Gastrocnemius medialis (tissue), 4 donors: ENCODE measurements at regions not wholly inside any gene's neighbourhood (a gene's known extent, or its start where the extent isn't known, plus 50 kb on each side); places are given as distances from the start of the nearest gene placed in this dataset.

ENCODE experiments used
- ATAC-seq, 2 donors: fragments of 150-250 bp; one replicate each; pipeline ENCODE4 v1.9.1; 2016
- DNase-seq, 2 donors: peaks; one replicate each; pipeline ENCODE4 v3.0.0-alpha.2; 2019
- H3K27ac ChIP-seq, 4 donors: fragments of 200-600 bp; sonication (generic); 1 replicate in 1 of 4; 2 replicates in 3 of 4; pipeline ENCODE4 v1.5.1; 2016 to 2018; ENCODE audit warnings: mild to moderate bottlenecking in 2 of 4, moderate library complexity in 1 of 4
- H3K27me3 ChIP-seq, 3 donors: fragments of 200-600 bp; sonication (generic) in 2 of 3; 1 replicate in 1 of 3; 2 replicates in 2 of 3; pipeline versions ENCODE4 v1.5.1 to v1.6.0; 2016 to 2019; ENCODE audit warnings: mild to moderate bottlenecking in 1 of 3, moderate library complexity in 1 of 3
- H3K36me3 ChIP-seq, 2 donors: fragments of 200-600 bp; sonication (generic) in 1 of 2; one replicate each; pipeline ENCODE4 v1.5.1; 2017 to 2018
- H3K4me1 ChIP-seq, 2 donors: fragments of 200-600 bp; sonication (generic) in 1 of 2; one replicate each; pipeline ENCODE4 v1.5.1; 2016 to 2017; ENCODE audit warnings: mild to moderate bottlenecking in 2 of 2
- H3K4me3 ChIP-seq, 4 donors: fragments of 200-600 bp; sonication (generic) in 3 of 4; 1 replicate in 1 of 4; 2 replicates in 3 of 4; pipeline ENCODE4 v1.5.1; 2016 to 2019; ENCODE audit warnings: mild to moderate bottlenecking in 2 of 4
- H3K9me3 ChIP-seq, 3 donors: fragments of 200-600 bp; sonication (generic) in 2 of 3; 1 replicate in 1 of 3; 2 replicates in 2 of 3; pipeline ENCODE4 v1.5.1; 2016 to 2019
- POLR2A ChIP-seq, 2 donors: fragments of 450-650 bp; IDR thresholded peaks; one replicate each; pipeline ENCODE4 v1.6.1; 2017; ENCODE audit warnings: antibody characterized with exemption in 2 of 2, mild to moderate bottlenecking in 2 of 2, moderate library complexity in 2 of 2
- in situ Hi-C, 4 donors: fragments of 200-750 bp; cut with MboI; loops; one replicate each; pipeline versions ENCODE4 v1.15.0 to v1.8.0; 2017; ENCODE audit warnings: low sequenced_read_pairs in 4 of 4
- intact Hi-C: fragments of 100-400 bp; cut with DNase I; formaldehyde crosslinking; loops from one replicate; pipeline ENCODE4 v1.15.1; 2023; ENCODE audit warnings: low total_unique reads
- TF ChIP-seq, protein P1 (sequence below), 5 experiments: fragments of 450-650 bp in 3 of 5; fragments of 200-600 bp in 2 of 5; sonication (generic) in 2 of 5; IDR thresholded peaks in 4 of 5; conservative IDR thresholded peaks in 1 of 5; 1 replicate in 4 of 5; 2 replicates in 1 of 5; pipeline ENCODE4 v1.5.1; 2016 to 2019; ENCODE audit warnings: antibody characterized with exemption in 5 of 5, mild to moderate bottlenecking in 3 of 5, moderate library complexity in 3 of 5

DNA sequence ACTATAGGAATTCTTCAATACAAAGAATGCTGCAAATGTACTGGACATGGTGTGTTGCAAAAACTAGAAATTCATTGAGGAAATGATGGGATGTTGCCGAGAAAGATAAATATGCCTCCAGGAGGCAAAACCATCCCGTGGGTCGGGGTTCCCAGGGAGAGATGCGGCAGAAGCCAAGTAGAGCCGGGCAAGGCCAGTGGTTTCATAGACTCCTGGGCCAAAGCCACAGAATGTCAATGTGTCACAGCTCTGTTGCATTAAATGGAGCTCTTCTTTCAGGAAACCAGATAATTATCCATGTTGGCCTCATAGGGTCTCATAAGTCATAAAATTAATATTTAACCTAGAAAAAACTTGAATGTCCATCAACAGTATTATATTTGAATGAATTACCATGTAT, 419.5 kb upstream of the CDH10 start:
- TF ChIP-seq, protein P1, sequence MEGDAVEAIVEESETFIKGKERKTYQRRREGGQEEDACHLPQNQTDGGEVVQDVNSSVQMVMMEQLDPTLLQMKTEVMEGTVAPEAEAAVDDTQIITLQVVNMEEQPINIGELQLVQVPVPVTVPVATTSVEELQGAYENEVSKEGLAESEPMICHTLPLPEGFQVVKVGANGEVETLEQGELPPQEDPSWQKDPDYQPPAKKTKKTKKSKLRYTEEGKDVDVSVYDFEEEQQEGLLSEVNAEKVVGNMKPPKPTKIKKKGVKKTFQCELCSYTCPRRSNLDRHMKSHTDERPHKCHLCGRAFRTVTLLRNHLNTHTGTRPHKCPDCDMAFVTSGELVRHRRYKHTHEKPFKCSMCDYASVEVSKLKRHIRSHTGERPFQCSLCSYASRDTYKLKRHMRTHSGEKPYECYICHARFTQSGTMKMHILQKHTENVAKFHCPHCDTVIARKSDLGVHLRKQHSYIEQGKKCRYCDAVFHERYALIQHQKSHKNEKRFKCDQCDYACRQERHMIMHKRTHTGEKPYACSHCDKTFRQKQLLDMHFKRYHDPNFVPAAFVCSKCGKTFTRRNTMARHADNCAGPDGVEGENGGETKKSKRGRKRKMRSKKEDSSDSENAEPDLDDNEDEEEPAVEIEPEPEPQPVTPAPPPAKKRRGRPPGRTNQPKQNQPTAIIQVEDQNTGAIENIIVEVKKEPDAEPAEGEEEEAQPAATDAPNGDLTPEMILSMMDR (IDR thresholded peaks at IDR 0.05 in 4 of 5, conservative IDR thresholded peaks at IDR 0.05 in 1 of 5): no peak
- no peak for TF ChIP-seq POLR2A (IDR thresholded peaks at IDR 0.05)
- Histone ChIP-seq H3K36me3 (no peaks in the 10 kb centered on the region), H3K4me3 (no peak overlapping the region), H3K4me1 (no peaks in the 10 kb centered on the region), H3K27me3 (no peaks in the 10 kb centered on the region), H3K9me3 (no peaks in the 10 kb centered on the region), H3K27ac (no peak overlapping the region)
- intact Hi-C loops (no loop called here), in situ Hi-C loops (no loop called here)
- ATAC-seq: no peak
- no peak for DNase-seq

DNA sequence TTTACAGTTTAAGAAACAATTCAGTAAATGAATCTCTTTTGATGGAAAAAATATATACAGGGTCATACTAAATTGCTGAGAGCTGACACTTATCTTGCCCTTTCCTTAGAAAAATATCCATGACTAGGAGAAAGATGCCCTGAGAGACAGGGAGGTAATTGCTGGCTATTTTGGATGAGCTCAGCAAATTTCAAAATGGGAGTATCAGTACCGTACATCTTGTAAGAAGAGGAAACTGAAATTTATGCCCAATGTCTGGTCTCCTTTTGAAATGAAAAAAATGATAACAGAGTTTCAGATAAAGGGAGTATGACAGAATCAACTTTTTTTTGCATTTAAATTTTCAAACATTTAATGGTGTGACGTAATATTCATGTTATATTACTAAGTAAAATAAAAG, 415.8 kb upstream of the CDH10 start:
- Histone ChIP-seq H3K36me3 (no peaks in the 10 kb centered on the region), H3K9me3 (no peaks in the 10 kb centered on the region), H3K27ac (no peak overlapping the region), H3K4me3 (no peak overlapping the region), H3K27me3 (no peaks in the 10 kb centered on the region), H3K4me1 (no peaks in the 10 kb centered on the region)
- no peak for TF ChIP-seq POLR2A (IDR thresholded peaks at IDR 0.05)
- TF ChIP-seq, protein P1 (IDR thresholded peaks at IDR 0.05 in 4 of 5, conservative IDR thresholded peaks at IDR 0.05 in 1 of 5): no peak
- intact Hi-C loops: no loop called here
- ATAC-seq: no peak
- DNase-seq: no peak
- in situ Hi-C loops: no loop called here

DNA sequence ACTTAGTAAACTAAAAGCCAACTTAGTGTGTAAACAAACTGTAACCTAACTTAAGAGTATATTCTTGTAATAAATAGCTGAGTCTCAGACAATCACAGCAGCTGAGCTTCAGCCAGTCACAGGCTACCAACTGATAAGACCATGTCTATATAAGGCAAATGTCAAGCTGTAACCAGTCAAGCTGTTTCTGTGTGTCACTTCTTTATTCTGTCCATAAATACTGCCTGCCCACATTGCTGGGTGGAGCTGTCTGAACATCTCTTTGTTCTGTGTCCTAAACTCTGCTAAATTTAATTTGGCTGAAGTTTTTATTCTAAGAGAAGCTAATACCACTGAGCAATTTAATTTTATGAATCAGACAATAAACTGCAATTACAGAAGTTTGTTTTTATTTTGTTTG, 412.1 kb upstream of the CDH10 start:
- Histone ChIP-seq H3K36me3 (no peaks in the 10 kb centered on the region), H3K4me1 (no peaks in the 10 kb centered on the region), H3K9me3 (no peaks in the 10 kb centered on the region), H3K27me3 (no peaks in the 10 kb centered on the region), H3K27ac (no peak overlapping the region), H3K4me3 (no peak overlapping the region)
- ATAC-seq (no peak), DNase-seq (no peak)
- in situ Hi-C loops (no loop called here), intact Hi-C loops (no loop called here)
- TF ChIP-seq POLR2A (IDR thresholded peaks at IDR 0.05): no peak
- TF ChIP-seq, protein P1 (IDR thresholded peaks at IDR 0.05 in 4 of 5, conservative IDR thresholded peaks at IDR 0.05 in 1 of 5): no peak

DNA sequence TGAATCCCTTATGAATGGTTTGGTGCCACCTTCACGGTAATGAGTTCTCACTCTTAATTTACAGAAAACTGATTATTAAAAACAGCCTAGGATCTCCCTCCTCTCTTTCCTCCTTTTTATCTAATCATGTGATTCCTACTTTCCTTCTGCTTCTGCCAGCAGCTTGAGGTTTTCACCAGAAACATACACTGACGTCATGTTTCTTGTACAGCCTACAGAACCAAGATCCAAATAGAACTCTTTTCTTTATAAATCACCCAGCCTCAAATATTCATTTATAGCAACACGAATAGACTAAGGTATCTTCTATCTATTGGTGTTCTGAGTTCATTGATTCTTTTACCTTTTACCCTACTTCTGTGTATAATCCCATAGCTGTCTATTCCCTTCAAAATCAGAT, 388.9 kb upstream of the CDH10 start:
- no peaks in the 10 kb centered on the region for H3K36me3 ChIP-seq
- in situ Hi-C loops: no loop called here
- ATAC-seq (no peak), DNase-seq (no peak)
- no peaks in the 10 kb centered on the region for H3K27me3 ChIP-seq
- no peak overlapping the region for H3K4me3 ChIP-seq
- intact Hi-C loops: no loop called here
- TF ChIP-seq POLR2A (IDR thresholded peaks at IDR 0.05): no peak
- TF ChIP-seq, protein P1 (IDR thresholded peaks at IDR 0.05 in 4 of 5, conservative IDR thresholded peaks at IDR 0.05 in 1 of 5): no peak
- H3K4me1 ChIP-seq: no peaks in the 10 kb centered on the region
- no peaks in the 10 kb centered on the region for H3K9me3 ChIP-seq
- H3K27ac ChIP-seq: no peak overlapping the region

DNA sequence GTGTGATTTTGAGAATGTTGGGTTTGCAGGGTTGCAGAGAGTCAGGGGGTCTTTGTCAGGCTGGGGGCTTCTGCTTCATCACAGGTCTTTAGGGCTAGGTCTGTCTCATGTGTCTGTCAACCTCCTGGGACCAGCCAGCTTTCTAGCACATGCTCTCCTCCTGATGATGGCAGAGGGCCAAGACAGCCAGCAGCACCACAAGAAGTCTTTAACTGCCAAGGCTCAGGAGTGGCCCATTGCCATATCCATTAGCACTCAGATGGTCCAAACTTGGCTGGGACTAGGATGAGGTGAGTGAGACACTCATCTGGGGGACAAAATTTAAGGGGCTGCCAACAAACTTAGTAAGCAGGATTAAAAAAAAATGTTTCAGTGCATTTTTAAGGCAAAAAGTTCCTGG, 384.2 kb upstream of the CDH10 start:
- Histone ChIP-seq H3K9me3 (no peaks in the 10 kb centered on the region), H3K27me3 (no peaks in the 10 kb centered on the region), H3K4me1 (no peaks in the 10 kb centered on the region), H3K36me3 (no peaks in the 10 kb centered on the region), H3K4me3 (no peak overlapping the region), H3K27ac (no peak overlapping the region)
- no peak for DNase-seq
- in situ Hi-C loops (no loop called here), intact Hi-C loops (no loop called here)
- ATAC-seq: no peak
- no peak for TF ChIP-seq POLR2A (IDR thresholded peaks at IDR 0.05)
- TF ChIP-seq, protein P1 (IDR thresholded peaks at IDR 0.05 in 4 of 5, conservative IDR thresholded peaks at IDR 0.05 in 1 of 5): no peak
